GM10248 (cell line): ENCODE measurements at regions not wholly inside any gene's neighbourhood (a gene's known extent, or its start where the extent isn't known, plus 50 kb on each side); places are given as distances from the start of the nearest gene placed in this dataset.

Source experiments
- CTCF ChIA-PET: fragments of 300-600 bp; sonication (Branson Sonifier 250); formaldehyde crosslinking; extraction: SDS; loops from one replicate; lab custom pipeline; 2021; ENCODE audit warnings: antibody characterized with exemption; lab: Yijun Ruan, JAX
- POLR2A ChIA-PET: fragments of 350-650 bp; sonication (Branson Sonifier 250); formaldehyde crosslinking; extraction: SDS; loops from one replicate; lab custom pipeline; 2020; ENCODE audit warnings: antibody characterized with exemption; lab: Yijun Ruan, JAX
- DNase-seq: peaks from one replicate; pipeline ENCODE4 v3.0.0; 2012; ENCODE audit errors: extremely low spot score
- CTCF ChIP-seq: IDR thresholded peaks from 2 replicates; pipeline ENCODE4 v1.5.1; 2012; ENCODE audit warnings: mild to moderate bottlenecking, low read depth; ENCODE audit errors: extremely low read depth, missing control alignments, control extremely low read depth

GRCh38 chr10:56722912-56723311 lies 361.9 kb upstream of the ZWINT start:
- ChIA-PET CTCF (no interaction called here), POLR2A (no interaction called here)

GRCh38 chr10:56715262-56715661 lies 354.2 kb upstream of the ZWINT start:
- no peak for TF ChIP-seq CTCF
- DNase-seq, result no peak
- CTCF ChIA-PET, result no interaction called here
- POLR2A ChIA-PET, result no interaction called here

More at GRCh38 chr10:56722912-56723311, 361.9 kb upstream of the ZWINT start:
- TF ChIP-seq CTCF, result no peak
- no peak for DNase-seq

- ChIA-PET CTCF (no interaction called here), POLR2A (no interaction called here)
- TF ChIP-seq CTCF, result no peak
- no peak for DNase-seq
These were observed 337.4 kb upstream of the ZWINT start for GRCh38 chr10:56698506-56698905.

- no peak for DNase-seq
- POLR2A ChIA-PET, result no interaction called here
- TF ChIP-seq CTCF, result no peak
- CTCF ChIA-PET, result no interaction called here
These were observed 318.5 kb upstream of the ZWINT start for GRCh38 chr10:56679578-56679977.

DNA sequence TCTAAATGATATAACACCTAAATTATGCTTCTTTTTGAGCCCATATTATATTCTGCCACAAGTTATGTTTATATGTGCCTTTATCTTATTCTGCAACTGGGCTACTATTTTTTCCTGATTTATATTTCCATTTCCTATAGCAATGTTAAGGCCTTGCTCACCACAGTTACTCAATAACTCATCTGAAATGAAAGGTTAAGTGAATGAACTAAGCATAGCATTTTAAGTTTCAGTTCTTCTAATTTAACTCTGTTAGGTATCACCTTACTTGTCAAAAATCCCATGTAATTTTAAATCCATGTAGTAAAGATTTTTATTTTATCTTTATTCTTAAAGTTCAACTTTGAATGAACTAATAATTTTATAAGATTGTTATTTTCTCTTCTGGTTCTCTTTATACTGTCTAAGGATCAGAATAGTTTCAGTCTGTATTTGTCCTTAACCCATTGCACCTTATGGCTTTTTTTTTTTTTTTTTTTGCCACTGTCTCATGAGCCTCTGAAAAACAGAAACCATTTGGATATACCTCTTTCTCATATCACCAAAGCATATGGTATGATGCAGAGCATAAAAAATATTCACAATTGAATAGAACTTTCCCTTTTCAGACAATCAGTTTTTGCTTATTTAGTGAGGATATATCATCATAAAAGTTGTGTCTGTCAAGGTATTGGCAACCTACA lies 301.8 kb upstream of the ZWINT start:
- ChIA-PET CTCF (no interaction called here), POLR2A (no interaction called here)
- TF ChIP-seq CTCF, result no peak
- DNase-seq, result peak; percentile 9

- DNase-seq, result peak; percentile 4
- no peak for TF ChIP-seq CTCF
- CTCF ChIA-PET, result no interaction called here
- POLR2A ChIA-PET, result no interaction called here
These were observed 292.2 kb upstream of the ZWINT start for GRCh38 chr10:56653289-56653688.
